Large intestine (tissue), 3 donors: ENCODE measurements at regions not wholly inside any gene's neighbourhood (a gene's known extent, or its start where the extent isn't known, plus 50 kb on each side); places are given as distances from the start of the nearest gene placed in this dataset.

Experiments
- DNase-seq, 2 donors: peaks; one replicate each; pipeline versions ENCODE4 v3.0.0 to v3.0.0-alpha.2; 2013
- H3K27ac ChIP-seq: one replicate; pipeline ENCODE4 v1.5.1; 2013; ENCODE audit warnings: low read length
- H3K27me3 ChIP-seq: 2 replicates; pipeline ENCODE4 v1.6.1; 2013; ENCODE audit warnings: low read length; ENCODE audit not compliant: control insufficient read depth, insufficient read depth
- H3K36me3 ChIP-seq: 2 replicates; pipeline ENCODE4 v1.6.1; 2013; ENCODE audit warnings: low read length; ENCODE audit not compliant: control insufficient read depth, insufficient read depth
- H3K4me1 ChIP-seq: one replicate; pipeline ENCODE4 v1.6.1; 2013; ENCODE audit warnings: low read length; ENCODE audit not compliant: control insufficient read depth, insufficient read depth
- H3K4me3 ChIP-seq: one replicate; pipeline ENCODE4 v1.5.1; 2013; ENCODE audit warnings: low read length
- H3K9me3 ChIP-seq: one replicate; pipeline ENCODE4 v1.6.1; 2013; ENCODE audit warnings: mild to moderate bottlenecking, low read depth, low read length, moderate library complexity; ENCODE audit not compliant: control insufficient read depth
- WGBS: methylation state at CpG from one replicate; pipeline ENCODE4 v1.1.5; 2013; ENCODE audit warnings: low lambda C conversion rate; ENCODE audit not compliant: insufficient coverage; 5-methylcytosine and 5-hydroxymethylcytosine counted together

DNA sequence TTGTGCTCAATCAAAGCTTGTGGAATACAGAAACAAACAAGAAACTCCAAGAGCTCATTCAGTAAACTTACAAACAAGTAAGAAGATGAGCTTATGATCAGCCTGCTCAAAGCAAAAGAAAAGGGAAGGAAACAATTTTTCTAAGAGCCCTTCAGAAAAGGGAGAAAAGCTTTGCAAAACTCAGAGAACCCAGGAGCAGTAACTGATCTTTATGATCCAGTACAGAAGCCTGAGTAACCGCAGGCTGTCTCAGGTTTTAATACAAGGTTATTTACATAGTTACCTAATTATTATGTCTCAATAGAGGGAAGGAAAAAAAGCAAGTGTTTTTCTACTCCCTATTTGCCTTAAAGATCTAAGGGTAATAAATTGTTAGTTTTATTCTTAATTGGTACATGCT lies 226.5 kb downstream of the MAFB start:
- H3K27me3 ChIP-seq = no peaks in the 10 kb centered on the region
- no peaks in the 10 kb centered on the region for H3K4me1 ChIP-seq
- H3K4me3 ChIP-seq = no peak overlapping the region
- H3K27ac ChIP-seq = no peak overlapping the region
- WGBS = no CpG with 5 or more reads among the region's 1 CpG
- H3K9me3 ChIP-seq = no peaks in the 10 kb centered on the region
- no peaks in the 10 kb centered on the region for H3K36me3 ChIP-seq
- DNase-seq = no peak

DNA sequence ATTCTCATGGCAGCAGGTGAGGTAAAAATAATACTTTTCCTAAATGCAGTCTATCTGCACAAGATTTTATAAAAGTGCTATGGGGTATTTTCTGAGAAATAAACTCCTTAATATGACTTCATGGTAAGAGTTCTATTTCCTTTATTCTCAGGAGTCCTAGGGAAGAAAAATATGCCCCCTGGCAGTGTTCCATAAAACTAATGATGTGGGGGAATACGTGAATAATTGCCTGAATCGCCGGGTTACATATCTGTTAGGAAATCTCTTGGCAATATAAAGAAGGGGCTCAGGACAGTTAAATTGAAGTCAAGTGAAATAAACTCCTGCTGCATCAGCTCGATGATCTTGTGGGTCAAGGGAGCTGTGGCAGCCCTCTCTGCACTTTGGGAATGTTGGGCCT lies 229.7 kb downstream of the MAFB start:
- Histone ChIP-seq H3K27ac (no peak overlapping the region), H3K27me3 (peaks cover 3% of the 10 kb centered on the region), H3K4me1 (no peaks in the 10 kb centered on the region), H3K4me3 (no peak overlapping the region), H3K9me3 (no peaks in the 10 kb centered on the region), H3K36me3 (no peaks in the 10 kb centered on the region)
- 86% methylated on average over 3 of the region's 4 CpGs for WGBS
- DNase-seq = no peak

GRCh38 chr20:40457404-40457803 lies 231.6 kb downstream of the MAFB start:
- Histone ChIP-seq H3K4me3 (no peak overlapping the region), H3K9me3 (no peaks in the 10 kb centered on the region), H3K36me3 (no peaks in the 10 kb centered on the region), H3K27me3 (peaks cover 3% of the 10 kb centered on the region), H3K27ac (no peak overlapping the region), H3K4me1 (no peaks in the 10 kb centered on the region)
- no peak for DNase-seq
- WGBS = no CpG with 5 or more reads among the region's 3 CpGs

DNA sequence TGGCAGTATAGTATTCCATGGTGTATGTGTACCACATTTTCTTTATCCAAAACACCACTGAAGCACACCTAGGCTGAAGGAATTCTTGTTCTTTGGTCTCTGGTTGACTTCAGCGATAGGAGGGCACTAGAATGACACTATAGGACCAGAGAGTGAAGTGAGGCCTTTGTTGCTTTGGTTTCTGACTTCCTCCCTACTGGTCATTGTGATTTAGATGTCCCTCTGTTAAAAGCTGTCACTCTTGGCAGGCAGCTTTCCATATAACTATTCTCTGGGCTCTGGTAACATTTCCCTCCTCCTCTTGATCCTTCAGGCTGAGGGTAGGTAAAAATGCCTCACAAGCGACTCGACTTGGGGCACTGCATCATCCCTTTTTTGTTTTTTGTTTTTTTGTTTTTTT lies 236.3 kb downstream of the MAFB start:
- Histone ChIP-seq H3K4me3 (no peak overlapping the region), H3K36me3 (no peaks in the 10 kb centered on the region), H3K4me1 (no peaks in the 10 kb centered on the region), H3K27ac (no peak overlapping the region), H3K27me3 (peaks cover 3% of the 10 kb centered on the region), H3K9me3 (no peaks in the 10 kb centered on the region)
- WGBS = no CpG with 5 or more reads among the region's 3 CpGs
- no peak for DNase-seq

DNA sequence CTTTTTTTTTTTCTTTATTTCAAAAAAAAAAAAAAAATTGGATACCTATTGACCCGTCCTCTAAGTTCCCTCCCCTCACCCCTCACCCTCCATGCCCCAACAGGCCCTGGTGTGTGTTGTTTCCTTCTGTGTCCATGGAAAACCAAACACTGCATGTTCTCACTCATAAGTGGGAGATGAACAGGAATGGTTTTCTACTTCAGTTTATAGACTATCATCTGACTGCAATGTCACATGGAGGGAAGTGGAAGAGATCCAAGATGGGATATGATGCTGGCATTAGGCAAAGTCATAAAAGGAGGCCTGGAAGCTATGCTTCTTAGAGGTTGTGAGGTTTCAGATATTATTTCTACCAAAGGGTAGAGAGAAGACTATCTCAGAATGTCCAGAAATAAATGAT lies 237.5 kb downstream of the MAFB start:
- Histone ChIP-seq H3K36me3 (no peaks in the 10 kb centered on the region), H3K4me3 (no peak overlapping the region), H3K27ac (no peak overlapping the region), H3K9me3 (no peaks in the 10 kb centered on the region), H3K4me1 (no peaks in the 10 kb centered on the region), H3K27me3 (peaks cover 3% of the 10 kb centered on the region)
- no peak for DNase-seq
- no CpG with 5 or more reads among the region's 1 CpG for WGBS

DNA sequence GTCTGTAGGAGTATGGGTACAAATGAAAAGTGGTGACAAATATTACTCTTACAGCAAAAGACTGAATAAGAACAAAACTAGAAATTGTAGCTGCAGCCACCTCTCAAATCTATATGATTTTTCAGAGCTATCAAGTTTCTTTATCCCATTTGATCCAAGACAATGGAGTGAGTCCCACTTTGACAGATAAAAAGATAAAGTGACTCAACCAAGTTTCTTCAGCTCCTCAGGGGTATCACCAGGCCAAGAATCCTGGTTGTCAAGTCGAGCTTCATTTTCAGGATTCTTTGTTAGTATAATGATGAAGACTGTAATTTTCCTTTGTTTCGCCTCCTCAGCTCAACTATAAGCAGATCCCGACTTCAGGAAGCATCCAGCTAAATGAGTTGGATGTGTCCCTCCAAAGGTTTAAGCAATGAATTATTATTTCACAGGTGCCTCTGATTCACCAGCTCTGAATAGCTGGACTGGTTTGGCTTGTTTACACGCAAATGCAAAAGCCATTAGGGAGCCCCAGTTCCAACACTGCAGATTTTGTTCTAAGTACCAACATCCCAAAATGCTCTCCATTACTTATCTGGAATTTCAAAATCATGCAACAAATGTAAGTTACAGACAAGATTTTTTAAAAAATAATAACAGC lies 238.9 kb downstream of the MAFB start:
- Histone ChIP-seq H3K9me3 (no peaks in the 10 kb centered on the region), H3K4me1 (no peaks in the 10 kb centered on the region), H3K36me3 (no peaks in the 10 kb centered on the region), H3K27me3 (peaks cover 2% of the 10 kb centered on the region), H3K4me3 (no peak overlapping the region), H3K27ac (no peak overlapping the region)
- WGBS = no CpG with 5 or more reads among the region's 4 CpGs
- no peak for DNase-seq

- DNase-seq = no peak
- H3K9me3 ChIP-seq = no peaks in the 10 kb centered on the region
- H3K27me3 ChIP-seq = no peaks in the 10 kb centered on the region
- H3K27ac ChIP-seq = no peak overlapping the region
- no peak overlapping the region for H3K4me3 ChIP-seq
- no peaks in the 10 kb centered on the region for H3K36me3 ChIP-seq
- H3K4me1 ChIP-seq = no peaks in the 10 kb centered on the region
- WGBS = no CpG with 5 or more reads among the region's 2 CpGs
Measured at GRCh38 chr20:40449144-40449690, 239.8 kb downstream of the MAFB start.

- no peak overlapping the region for H3K4me3 ChIP-seq
- no peak for DNase-seq
- H3K36me3 ChIP-seq = no peaks in the 10 kb centered on the region
- H3K27ac ChIP-seq = no peak overlapping the region
- no CpG with 5 or more reads among the region's 2 CpGs for WGBS
- no peaks in the 10 kb centered on the region for H3K27me3 ChIP-seq
- no peaks in the 10 kb centered on the region for H3K4me1 ChIP-seq
- H3K9me3 ChIP-seq = no peaks in the 10 kb centered on the region
Measured at GRCh38 chr20:40446888-40447287, 242.1 kb downstream of the MAFB start.

DNA sequence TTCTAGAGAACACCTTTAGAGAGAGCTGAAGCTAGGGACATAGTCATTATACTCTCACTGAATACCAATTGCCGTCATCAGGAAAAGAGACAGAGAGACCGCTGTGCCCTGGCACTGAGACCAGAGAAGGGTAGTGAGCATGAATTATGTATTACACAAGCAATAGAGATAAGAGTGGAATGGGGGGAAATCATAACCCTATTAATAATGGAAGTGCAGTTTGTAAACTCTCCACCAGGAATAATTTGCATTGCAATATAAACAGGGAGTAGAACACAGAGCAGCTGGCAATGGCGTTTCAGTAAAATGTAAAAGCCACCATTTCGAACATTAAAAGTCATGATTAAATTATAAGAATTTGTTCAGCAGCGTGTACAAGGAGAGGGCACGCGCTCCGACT lies 244.5 kb downstream of the MAFB start:
- H3K27me3 ChIP-seq = no peaks in the 10 kb centered on the region
- H3K9me3 ChIP-seq = no peaks in the 10 kb centered on the region
- H3K36me3 ChIP-seq = no peaks in the 10 kb centered on the region
- no peak for DNase-seq
- H3K4me3 ChIP-seq = no peak overlapping the region
- H3K4me1 ChIP-seq = no peaks in the 10 kb centered on the region
- H3K27ac ChIP-seq = no peak overlapping the region
- 80% methylated on average over 1 of the region's 8 CpGs for WGBS

DNA sequence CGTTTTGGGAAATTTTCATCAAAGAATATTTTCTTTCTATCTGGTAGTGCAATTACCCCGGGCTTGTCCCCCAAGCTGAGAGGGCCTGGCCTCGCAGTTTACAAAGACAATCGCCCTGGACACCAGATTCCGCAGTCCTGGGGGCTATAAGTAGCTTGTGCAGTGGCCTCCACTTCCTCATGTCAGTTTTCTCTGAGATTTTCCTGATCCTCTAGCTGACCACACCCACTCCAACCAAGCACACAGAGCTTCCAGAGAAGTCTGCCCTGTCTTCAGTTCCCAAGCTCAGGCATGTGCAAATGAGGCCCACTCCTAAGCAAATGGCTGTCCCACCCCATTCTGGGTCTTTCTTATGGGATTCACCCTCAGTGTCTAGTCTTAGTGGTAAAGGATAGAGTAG lies 245.3 kb downstream of the MAFB start:
- no peak for DNase-seq
- H3K27me3 ChIP-seq = no peaks in the 10 kb centered on the region
- H3K4me1 ChIP-seq = no peaks in the 10 kb centered on the region
- H3K9me3 ChIP-seq = no peaks in the 10 kb centered on the region
- H3K4me3 ChIP-seq = no peak overlapping the region
- H3K36me3 ChIP-seq = no peaks in the 10 kb centered on the region
- H3K27ac ChIP-seq = no peak overlapping the region
- 100% methylated on average over 1 of the region's 5 CpGs for WGBS
